HepG2 (cell line): ENCODE measurements at regions not wholly inside any gene's neighbourhood (a gene's known extent, or its start where the extent isn't known, plus 50 kb on each side); places are given as distances from the start of the nearest gene placed in this dataset.

Source experiments
- BHLHE40 ChIP-seq: IDR thresholded peaks from 2 replicates; pipeline ENCODE4 v1.6.1; 2011; ENCODE audit warnings: low read length, improper control_type of control experiment
- EZH2 ChIP-seq: conservative IDR thresholded peaks from 2 replicates; pipeline ENCODE4 v1.6.1; 2012; ENCODE audit warnings: mild to moderate bottlenecking, low read depth, low read length, moderate library complexity
- MIXL1 ChIP-seq: IDR thresholded peaks from 2 replicates; pipeline ENCODE4 v1.6.1; 2016
- PCBP1 ChIP-seq: fragments of 200-400 bp; formaldehyde crosslinking; IDR thresholded peaks from 2 replicates; pipeline ENCODE4 v1.6.1; 2017; ENCODE audit warnings: mild to moderate bottlenecking, low read depth, low read length, borderline replicate concordance
- PPARG ChIP-seq: conservative IDR thresholded peaks from 2 replicates; pipeline ENCODE4 v1.6.1; 2016; ENCODE audit warnings: missing biosample characterization, missing genetic modification reagents
- REST ChIP-seq, 2 experiments: IDR thresholded peaks; 2 replicates each; pipeline ENCODE4 v1.6.1; 2011 to 2012; ENCODE audit warnings: low read length in 2 of 2, borderline replicate concordance in 1 of 2, low read depth in 1 of 2, mild to moderate bottlenecking in 1 of 2, moderate library complexity in 1 of 2
- SOX6 ChIP-seq, 2 experiments: fragments of 450-650 bp in 1 of 2; sonication (generic) in 1 of 2; formaldehyde crosslinking in 1 of 2; IDR thresholded peaks; 2 replicates each; pipeline versions ENCODE4 v1.4.0 to v1.6.1; 2017 to 2020; ENCODE audit warnings: antibody characterized with exemption in 1 of 2, mild to moderate bottlenecking in 1 of 2, missing genetic modification reagents in 1 of 2
- ZNF530 ChIP-seq: sonication (generic); formaldehyde crosslinking; IDR thresholded peaks from 2 replicates; pipeline ENCODE4 v1.5.0; 2020; ENCODE audit warnings: low read depth, mild to moderate bottlenecking, missing genetic modification reagents
- ZNF83 ChIP-seq: sonication (generic); formaldehyde crosslinking; IDR thresholded peaks from 2 replicates; pipeline ENCODE4 v1.4.0; 2020; ENCODE audit warnings: missing genetic modification reagents, mild to moderate bottlenecking, borderline replicate concordance

GRCh38 chr18:56358608-56359280 is 279.6 kb downstream of the TXNL1 start:
- no peak for TF ChIP-seq SOX6 (IDR thresholded peaks at IDR 0.05)
- no peak for TF ChIP-seq SOX6 (CRISPR knock-in tag; IDR thresholded peaks at IDR 0.05)
- TF ChIP-seq BHLHE40, result no peak
- no peak for TF ChIP-seq EZH2
- TF ChIP-seq PCBP1, result no peak
- TF ChIP-seq ZNF530, result no peak
- no peak for TF ChIP-seq ZNF83 (CRISPR knock-in tag)
- no peak for TF ChIP-seq PPARG (CRISPR knock-in tag)
- TF ChIP-seq REST (IDR thresholded peaks at IDR 0.05; ENCODE audit: borderline replicate concordance in 1 of 2, low read depth in 1 of 2, low read length in 2 of 2), result no peak
- TF ChIP-seq MIXL1 (CRISPR knock-in tag), result no peak
